Ascending aorta (tissue), 2 donors: ENCODE measurements at regions not wholly inside any gene's neighbourhood (a gene's known extent, or its start where the extent isn't known, plus 50 kb on each side); places are given as distances from the start of the nearest gene placed in this dataset.

Experiments used
- DNase-seq, 2 donors: peaks; one replicate each; pipeline ENCODE4 v3.0.0-alpha.2; 2019; ENCODE audit warnings: low spot score in 2 of 2
- H3K27ac ChIP-seq, 2 donors: fragments of 200-600 bp; sonication (generic); one replicate each; pipeline ENCODE4 v1.5.1; 2016 to 2017; ENCODE audit warnings: mild to moderate bottlenecking in 1 of 2
- H3K27me3 ChIP-seq: fragments of 200-600 bp; sonication (generic); one replicate; pipeline ENCODE4 v1.5.1; 2017
- H3K36me3 ChIP-seq, 2 donors: fragments of 200-600 bp; sonication (generic); one replicate each; pipeline ENCODE4 v1.5.1; 2016
- H3K4me1 ChIP-seq, 2 donors: fragments of 200-600 bp; sonication (generic); one replicate each; pipeline ENCODE4 v1.5.1; 2016 to 2017; ENCODE audit warnings: mild to moderate bottlenecking in 1 of 2
- H3K4me3 ChIP-seq, 2 donors: fragments of 200-600 bp; sonication (generic); one replicate each; pipeline ENCODE4 v1.5.1; 2016 to 2017; ENCODE audit warnings: mild to moderate bottlenecking in 1 of 2
- H3K9me3 ChIP-seq, 2 donors: fragments of 200-600 bp; sonication (generic); one replicate each; pipeline ENCODE4 v1.5.1; 2016
- intact Hi-C: fragments of 100-400 bp; cut with DNase I; formaldehyde crosslinking; loops from one replicate; pipeline ENCODE4 v1.15.1; 2023
- TF ChIP-seq, protein P1 (sequence below), 3 experiments: fragments of 200-600 bp in 2 of 3; fragments of 450-650 bp in 1 of 3; sonication (generic) in 2 of 3; IDR thresholded peaks; one replicate each; pipeline ENCODE4 v1.5.1; 2016 to 2019; ENCODE audit warnings: antibody characterized with exemption in 3 of 3, mild to moderate bottlenecking in 1 of 3, moderate library complexity in 1 of 3

DNA sequence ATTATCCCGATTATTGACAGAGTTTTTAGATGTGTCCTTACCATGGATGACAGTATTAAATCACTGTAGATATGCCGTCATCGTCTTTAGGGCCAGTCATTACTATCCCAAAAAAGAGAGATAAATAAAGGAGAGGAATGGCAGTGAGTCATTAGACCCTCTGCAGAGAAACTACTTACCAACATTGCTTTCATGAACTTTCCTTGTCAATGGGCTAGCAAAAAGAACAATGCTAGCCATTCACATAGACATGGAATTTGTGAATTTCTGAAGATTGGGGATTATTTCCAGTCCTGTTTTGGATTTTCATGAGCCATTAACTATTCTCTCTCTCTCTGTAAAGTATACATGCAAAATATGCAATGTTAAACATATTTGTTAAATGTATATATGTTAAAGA is 319.4 kb upstream of the FANCL start:
- Histone ChIP-seq H3K9me3 (no peaks in the 10 kb centered on the region), H3K27ac (no peak overlapping the region), H3K4me1 (no peaks in the 10 kb centered on the region), H3K4me3 (no peak overlapping the region), H3K36me3 (no peaks in the 10 kb centered on the region), H3K27me3 (no peaks in the 10 kb centered on the region)
- intact Hi-C loops, result no loop called here
- DNase-seq, result no peak
- TF ChIP-seq, protein P1, sequence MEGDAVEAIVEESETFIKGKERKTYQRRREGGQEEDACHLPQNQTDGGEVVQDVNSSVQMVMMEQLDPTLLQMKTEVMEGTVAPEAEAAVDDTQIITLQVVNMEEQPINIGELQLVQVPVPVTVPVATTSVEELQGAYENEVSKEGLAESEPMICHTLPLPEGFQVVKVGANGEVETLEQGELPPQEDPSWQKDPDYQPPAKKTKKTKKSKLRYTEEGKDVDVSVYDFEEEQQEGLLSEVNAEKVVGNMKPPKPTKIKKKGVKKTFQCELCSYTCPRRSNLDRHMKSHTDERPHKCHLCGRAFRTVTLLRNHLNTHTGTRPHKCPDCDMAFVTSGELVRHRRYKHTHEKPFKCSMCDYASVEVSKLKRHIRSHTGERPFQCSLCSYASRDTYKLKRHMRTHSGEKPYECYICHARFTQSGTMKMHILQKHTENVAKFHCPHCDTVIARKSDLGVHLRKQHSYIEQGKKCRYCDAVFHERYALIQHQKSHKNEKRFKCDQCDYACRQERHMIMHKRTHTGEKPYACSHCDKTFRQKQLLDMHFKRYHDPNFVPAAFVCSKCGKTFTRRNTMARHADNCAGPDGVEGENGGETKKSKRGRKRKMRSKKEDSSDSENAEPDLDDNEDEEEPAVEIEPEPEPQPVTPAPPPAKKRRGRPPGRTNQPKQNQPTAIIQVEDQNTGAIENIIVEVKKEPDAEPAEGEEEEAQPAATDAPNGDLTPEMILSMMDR (IDR thresholded peaks at IDR 0.05), result no peak

DNA sequence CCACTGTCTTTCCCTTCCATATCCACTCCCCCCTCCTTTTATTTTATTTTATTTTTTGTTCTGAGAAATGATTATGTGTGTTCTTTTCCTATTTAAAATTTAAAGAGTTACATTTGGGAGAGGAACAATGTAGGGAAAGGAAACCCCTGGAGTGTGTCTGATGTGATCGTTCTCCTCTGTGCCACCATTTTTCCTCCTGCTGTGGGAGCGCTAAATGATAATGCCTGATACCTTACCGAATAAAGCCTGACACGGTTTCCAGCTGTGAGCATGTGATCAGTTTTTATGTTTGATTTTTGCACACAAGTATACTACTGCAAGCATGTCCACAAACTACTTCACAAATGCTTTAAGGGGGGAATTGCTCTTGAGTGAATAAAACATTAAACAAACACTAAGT is 317.8 kb upstream of the FANCL start:
- TF ChIP-seq, protein P1 (IDR thresholded peaks at IDR 0.05), result no peak
- no peak overlapping the region for H3K27ac ChIP-seq
- H3K9me3 ChIP-seq, result no peaks in the 10 kb centered on the region
- intact Hi-C loops, result no loop called here
- H3K4me3 ChIP-seq, result no peak overlapping the region
- H3K27me3 ChIP-seq, result no peaks in the 10 kb centered on the region
- H3K4me1 ChIP-seq, result no peaks in the 10 kb centered on the region
- no peaks in the 10 kb centered on the region for H3K36me3 ChIP-seq
- no peak for DNase-seq

GRCh38 chr2:58557176-58557575 is 316.1 kb upstream of the FANCL start:
- Histone ChIP-seq H3K36me3 (no peaks in the 10 kb centered on the region), H3K9me3 (no peaks in the 10 kb centered on the region), H3K4me3 (no peak overlapping the region), H3K27me3 (no peaks in the 10 kb centered on the region), H3K4me1 (no peaks in the 10 kb centered on the region), H3K27ac (no peak overlapping the region)
- DNase-seq, result no peak
- TF ChIP-seq, protein P1 (IDR thresholded peaks at IDR 0.05), result no peak
- intact Hi-C loops, result no loop called here

GRCh38 chr2:58553937-58554336 is 312.8 kb upstream of the FANCL start:
- Histone ChIP-seq H3K9me3 (no peaks in the 10 kb centered on the region), H3K27me3 (no peaks in the 10 kb centered on the region), H3K4me3 (no peak overlapping the region), H3K27ac (no peak overlapping the region), H3K4me1 (no peaks in the 10 kb centered on the region), H3K36me3 (no peaks in the 10 kb centered on the region)
- intact Hi-C loops, result no loop called here
- TF ChIP-seq, protein P1 (IDR thresholded peaks at IDR 0.05), result no peak
- DNase-seq, result no peak

GRCh38 chr2:58553522-58553921 is 312.4 kb upstream of the FANCL start:
- H3K27ac ChIP-seq, result no peak overlapping the region
- no peak overlapping the region for H3K4me3 ChIP-seq
- no peaks in the 10 kb centered on the region for H3K4me1 ChIP-seq
- no peaks in the 10 kb centered on the region for H3K36me3 ChIP-seq
- no peak for DNase-seq
- H3K9me3 ChIP-seq, result no peaks in the 10 kb centered on the region
- intact Hi-C loops, result no loop called here
- H3K27me3 ChIP-seq, result no peaks in the 10 kb centered on the region
- TF ChIP-seq, protein P1 (IDR thresholded peaks at IDR 0.05), result no peak
